ENCODE measurements at regions not wholly inside any gene's neighbourhood (a gene's known extent, or its start where the extent isn't known, plus 50 kb on each side); places are given as distances from the start of the nearest gene placed in this dataset.

GRCh38 chr20:60883496-60883895 is 368.6 kb upstream of the CDH4 start:
- DNase-seq: no peak

GRCh38 chr20:60884277-60884676 is 367.8 kb upstream of the CDH4 start:
- DNase-seq: no peak

GRCh38 chr20:60888771-60889170 is 363.3 kb upstream of the CDH4 start:
- DNase-seq: no peak

- no peak for DNase-seq
Observed at GRCh38 chr20:60892095-60892813, 359.8 kb upstream of the CDH4 start.

- DNase-seq: no peak
Observed at GRCh38 chr20:60894091-60894490, 358.0 kb upstream of the CDH4 start.

- no peak for DNase-seq
Observed at GRCh38 chr20:60895363-60896079, 356.5 kb upstream of the CDH4 start.

GRCh38 chr20:60897976-60898375 is 354.1 kb upstream of the CDH4 start:
- DNase-seq: no peak

GRCh38 chr20:60899320-60899719 is 352.7 kb upstream of the CDH4 start:
- DNase-seq: no peak

GRCh38 chr20:60900618-60901017 is 351.4 kb upstream of the CDH4 start:
- no peak for DNase-seq

GRCh38 chr20:60901831-60902230 is 350.2 kb upstream of the CDH4 start:
- no peak for DNase-seq

- DNase-seq: no peak
Observed at GRCh38 chr20:60903325-60903971, 348.6 kb upstream of the CDH4 start.

GRCh38 chr20:60904730-60905129 is 347.3 kb upstream of the CDH4 start:
- DNase-seq: no peak

GRCh38 chr20:60905919-60906318 is 346.1 kb upstream of the CDH4 start:
- no peak for DNase-seq

- DNase-seq: no peak
Observed at GRCh38 chr20:60906555-60906954, 345.5 kb upstream of the CDH4 start.

- no peak for DNase-seq
Observed at GRCh38 chr20:60913298-60913697, 338.8 kb upstream of the CDH4 start.

- DNase-seq: no peak
Observed at GRCh38 chr20:60921022-60921622, 330.9 kb upstream of the CDH4 start.

- DNase-seq: no peak
Observed at GRCh38 chr20:60926831-60927230, 325.2 kb upstream of the CDH4 start.

- DNase-seq: no peak
Observed at GRCh38 chr20:60928341-60928740, 323.7 kb upstream of the CDH4 start.

GRCh38 chr20:60930023-60930790 is 321.9 kb upstream of the CDH4 start:
- no peak for DNase-seq

GRCh38 chr20:60931696-60932095 is 320.4 kb upstream of the CDH4 start:
- no peak for DNase-seq

- DNase-seq: no peak
Observed at GRCh38 chr20:60934724-60935123, 317.3 kb upstream of the CDH4 start.

GRCh38 chr20:60935971-60936370 is 316.1 kb upstream of the CDH4 start:
- DNase-seq: no peak

GRCh38 chr20:60937585-60937984 is 314.5 kb upstream of the CDH4 start:
- DNase-seq: no peak

All from activated CD4-positive, alpha-beta T cell treated with anti-CD3 and anti-CD28 coated beads for 1 hour (primary cell).